A673 (cell line): ENCODE measurements at regions not wholly inside any gene's neighbourhood (a gene's known extent, or its start where the extent isn't known, plus 50 kb on each side); places are given as distances from the start of the nearest gene placed in this dataset.
A peak's percentile ranks its signal among the peaks of the same experiment; 100 is the strongest.

ENCODE experiments used
- BruUV-seq: library from RNA; stranded (reverse); fragments of 400-500 nt; replicated peaks from 2 replicates; lab custom pipeline; 2021; lab: Mats Ljungman, UMichigan
- CTCF ChIA-PET: fragments of 300-600 bp; sonication (Branson Sonifier 250); formaldehyde crosslinking; loops from one replicate; lab custom pipeline; 2022; ENCODE audit warnings: antibody characterized with exemption; lab: Charles Lee
- POLR2A ChIA-PET: fragments of 300-600 bp; sonication (Branson Sonifier 250); formaldehyde crosslinking; loops from one replicate; lab custom pipeline; 2022; ENCODE audit warnings: antibody characterized with exemption; ENCODE audit not compliant: low non-redundant PET; lab: Charles Lee
- DNase-seq: peaks from one replicate; pipeline ENCODE4 v3.0.0-alpha.2; 2015; ENCODE audit warnings: low spot score
- H3K27ac ChIP-seq: fragments of 200-600 bp; sonication (generic); 2 replicates; pipeline ENCODE4 v1.5.1; 2016; ENCODE audit warnings: mixed run types, low read depth, mild to moderate bottlenecking, mixed read lengths, antibody characterized with exemption, low read length; ENCODE audit not compliant: poor library complexity, severe bottlenecking
- H3K27me3 ChIP-seq: fragments of 200-600 bp; sonication (generic); replicated peaks from 2 replicates; pipeline ENCODE4 v1.6.1; 2017; ENCODE audit warnings: mixed run types, low read depth, mild to moderate bottlenecking, mixed read lengths, antibody characterized with exemption, low read length; ENCODE audit not compliant: insufficient read depth, poor library complexity
- H3K36me3 ChIP-seq: fragments of 200-600 bp; sonication (generic); 2 replicates; pipeline ENCODE4 v1.6.1; 2016; ENCODE audit warnings: mixed run types, mild to moderate bottlenecking, mixed read lengths, antibody characterized with exemption, low read length; ENCODE audit not compliant: insufficient read depth, poor library complexity, severe bottlenecking
- H3K4me1 ChIP-seq: fragments of 200-600 bp; sonication (generic); 2 replicates; pipeline ENCODE4 v1.6.1; 2017; ENCODE audit warnings: mixed run types, mild to moderate bottlenecking, mixed read lengths, antibody characterized with exemption, low read length; ENCODE audit not compliant: insufficient read depth, poor library complexity, severe bottlenecking
- H3K4me3 ChIP-seq: fragments of 200-600 bp; sonication (generic); 2 replicates; pipeline ENCODE4 v1.5.1; 2016; ENCODE audit warnings: low read depth, mixed run types, mild to moderate bottlenecking, mixed read lengths, low read length; ENCODE audit not compliant: poor library complexity, severe bottlenecking
- H3K9me3 ChIP-seq: fragments of 200-600 bp; sonication (generic); 2 replicates; pipeline ENCODE4 v1.6.1; 2016; ENCODE audit warnings: mixed run types, low read depth, mild to moderate bottlenecking, mixed read lengths, antibody characterized with exemption, low read length; ENCODE audit not compliant: poor library complexity, severe bottlenecking
- CTCF ChIP-seq: fragments of 300-800, 200-600 bp; sonication (generic); conservative IDR thresholded peaks from 2 replicates; pipeline ENCODE4 v1.5.1; 2017; ENCODE audit warnings: low read depth, mild to moderate bottlenecking, antibody characterized with exemption, low read length, moderate library complexity, mixed read lengths
- EZH2 ChIP-seq: fragments of 200-600 bp; sonication (generic); IDR thresholded peaks from 2 replicates; pipeline ENCODE4 v1.6.1; 2017; ENCODE audit warnings: borderline replicate concordance, low read depth, mild to moderate bottlenecking, mixed read lengths, antibody characterized with exemption, low read length; ENCODE audit not compliant: poor library complexity, severe bottlenecking
- intact Hi-C: fragments of 100-400 bp; cut with micrococcal nuclease; formaldehyde crosslinking; loops from one replicate; pipeline ENCODE4 v1.10.0; 2022; ENCODE audit not compliant: unreplicated experiment

GRCh38 chr1:189775343-189775742 is 702.3 kb downstream of the BRINP3 start:
- H3K27ac ChIP-seq = no peak overlapping the region
- ChIA-PET CTCF (no interaction called here), POLR2A (no interaction called here)
- DNase-seq = peak; percentile 45
- H3K27me3 ChIP-seq = no peaks in the 10 kb centered on the region
- peaks cover 4% of the 10 kb centered on the region for H3K4me1 ChIP-seq
- intact Hi-C loops = no loop called here
- H3K9me3 ChIP-seq = no peaks in the 10 kb centered on the region
- no peak for TF ChIP-seq CTCF
- TF ChIP-seq EZH2 = no peak
- no peaks in the 10 kb centered on the region for H3K36me3 ChIP-seq
- no peak overlapping the region for H3K4me3 ChIP-seq
- BruUV-seq = no TSS peak

- no peak for DNase-seq
- no peaks in the 10 kb centered on the region for H3K36me3 ChIP-seq
- H3K27ac ChIP-seq = no peak overlapping the region
- H3K4me3 ChIP-seq = no peak overlapping the region
- CTCF ChIA-PET = no interaction called here
- intact Hi-C loops = no loop called here
- POLR2A ChIA-PET = no interaction called here
- H3K27me3 ChIP-seq = no peaks in the 10 kb centered on the region
- no TSS peak for BruUV-seq
- peaks cover 4% of the 10 kb centered on the region for H3K4me1 ChIP-seq
- no peaks in the 10 kb centered on the region for H3K9me3 ChIP-seq
- TF ChIP-seq EZH2 (no peak), CTCF (no peak)
These were observed 698.6 kb downstream of the BRINP3 start for GRCh38 chr1:189779034-189779433.

GRCh38 chr1:189782295-189782694 is 695.4 kb downstream of the BRINP3 start:
- Histone ChIP-seq H3K36me3 (no peaks in the 10 kb centered on the region), H3K27ac (no peak overlapping the region), H3K4me3 (no peak overlapping the region), H3K4me1 (no peaks in the 10 kb centered on the region), H3K9me3 (no peaks in the 10 kb centered on the region), H3K27me3 (no peaks in the 10 kb centered on the region)
- DNase-seq = no peak
- ChIA-PET CTCF (no interaction called here), POLR2A (no interaction called here)
- TF ChIP-seq CTCF = no peak
- intact Hi-C loops = no loop called here
- BruUV-seq = no TSS peak
